Upper lobe of left lung (tissue), 4 donors: ENCODE measurements at regions not wholly inside any gene's neighbourhood (a gene's known extent, or its start where the extent isn't known, plus 50 kb on each side); places are given as distances from the start of the nearest gene placed in this dataset.

Experiments
- EP300 ChIP-seq, 4 donors: sonication (generic); formaldehyde crosslinking; IDR thresholded peaks; one replicate each; pipeline ENCODE4 v1.5.1; 2017; ENCODE audit warnings: antibody characterized with exemption in 4 of 4, control low read depth in 2 of 4
- TF ChIP-seq, protein P1 (sequence below), 6 experiments: fragments of 450-650 bp in 4 of 6; fragments of 200-600 bp in 2 of 6; sonication (generic) in 2 of 6; IDR thresholded peaks; one replicate each; pipeline ENCODE4 v1.5.1; 2016 to 2019; ENCODE audit warnings: antibody characterized with exemption in 6 of 6

GRCh38 chr7:13091974-13092707 is 404.7 kb downstream of the ARL4A start:
- TF ChIP-seq, protein P1, sequence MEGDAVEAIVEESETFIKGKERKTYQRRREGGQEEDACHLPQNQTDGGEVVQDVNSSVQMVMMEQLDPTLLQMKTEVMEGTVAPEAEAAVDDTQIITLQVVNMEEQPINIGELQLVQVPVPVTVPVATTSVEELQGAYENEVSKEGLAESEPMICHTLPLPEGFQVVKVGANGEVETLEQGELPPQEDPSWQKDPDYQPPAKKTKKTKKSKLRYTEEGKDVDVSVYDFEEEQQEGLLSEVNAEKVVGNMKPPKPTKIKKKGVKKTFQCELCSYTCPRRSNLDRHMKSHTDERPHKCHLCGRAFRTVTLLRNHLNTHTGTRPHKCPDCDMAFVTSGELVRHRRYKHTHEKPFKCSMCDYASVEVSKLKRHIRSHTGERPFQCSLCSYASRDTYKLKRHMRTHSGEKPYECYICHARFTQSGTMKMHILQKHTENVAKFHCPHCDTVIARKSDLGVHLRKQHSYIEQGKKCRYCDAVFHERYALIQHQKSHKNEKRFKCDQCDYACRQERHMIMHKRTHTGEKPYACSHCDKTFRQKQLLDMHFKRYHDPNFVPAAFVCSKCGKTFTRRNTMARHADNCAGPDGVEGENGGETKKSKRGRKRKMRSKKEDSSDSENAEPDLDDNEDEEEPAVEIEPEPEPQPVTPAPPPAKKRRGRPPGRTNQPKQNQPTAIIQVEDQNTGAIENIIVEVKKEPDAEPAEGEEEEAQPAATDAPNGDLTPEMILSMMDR (IDR thresholded peaks at IDR 0.05): no peak
- no peak for TF ChIP-seq EP300 (IDR thresholded peaks at IDR 0.05)
